HepG2 (cell line): ENCODE measurements at regions not wholly inside any gene's neighbourhood (a gene's known extent, or its start where the extent isn't known, plus 50 kb on each side); places are given as distances from the start of the nearest gene placed in this dataset.

Experiments
- BCL6 ChIP-seq: IDR thresholded peaks from 2 replicates; pipeline ENCODE4 v1.6.1; 2016; ENCODE audit warnings: missing genetic modification reagents, missing compliant biosample characterization
- HNF4G ChIP-seq, 2 experiments: sonication (generic) in 1 of 2; formaldehyde crosslinking in 1 of 2; IDR thresholded peaks; 2 replicates each; pipeline versions ENCODE4 v1.4.0 to v1.6.1; 2011 to 2020; ENCODE audit warnings: borderline replicate concordance in 2 of 2, low read depth in 2 of 2, mild to moderate bottlenecking in 2 of 2, low read length in 1 of 2, missing genetic modification reagents in 1 of 2, moderate library complexity in 1 of 2
- JARID2 ChIP-seq: sonication (generic); formaldehyde crosslinking; IDR thresholded peaks from 2 replicates; pipeline ENCODE4 v1.8.1; 2023; ENCODE audit warnings: missing genetic modification reagents, inconsistent platforms; ENCODE audit not compliant: insufficient replicate concordance
- MYC ChIP-seq: sonication (generic); formaldehyde crosslinking; IDR thresholded peaks from 2 replicates; pipeline ENCODE4 v1.9.0; 2021; ENCODE audit warnings: missing genetic modification reagents, borderline replicate concordance
- NR2F6 ChIP-seq, 2 experiments: IDR thresholded peaks; 2 replicates each; pipeline ENCODE4 v1.6.1; 2016; ENCODE audit warnings: antibody characterized with exemption in 1 of 2, mild to moderate bottlenecking in 1 of 2
- RBM39 ChIP-seq: fragments of 200-400 bp; formaldehyde crosslinking; IDR thresholded peaks from one replicate; pipeline ENCODE4 v1.6.1; 2018; ENCODE audit warnings: antibody characterized with exemption, mild to moderate bottlenecking, low read depth, low read length; ENCODE audit not compliant: poor library complexity, severe bottlenecking
- RORA ChIP-seq: sonication (generic); formaldehyde crosslinking; IDR thresholded peaks from 2 replicates; pipeline ENCODE4 v1.5.0; 2020; ENCODE audit warnings: mild to moderate bottlenecking, missing genetic modification reagents, moderate library complexity
- SIX1 ChIP-seq: sonication (generic); formaldehyde crosslinking; IDR thresholded peaks from 2 replicates; pipeline ENCODE4 v1.4.0; 2020; ENCODE audit warnings: missing genetic modification reagents, borderline replicate concordance
- TBX2 ChIP-seq: sonication (generic); formaldehyde crosslinking; IDR thresholded peaks from 2 replicates; pipeline ENCODE4 v1.5.0; 2020; ENCODE audit warnings: missing genetic modification reagents, mild to moderate bottlenecking, borderline replicate concordance
- TBX3 ChIP-seq: fragments of 450-650 bp; IDR thresholded peaks from 2 replicates; pipeline ENCODE4 v1.6.1; 2017; ENCODE audit warnings: antibody characterized with exemption, mild to moderate bottlenecking, inconsistent platforms, borderline replicate concordance
- TFDP1 ChIP-seq: IDR thresholded peaks from 2 replicates; pipeline ENCODE4 v1.6.1; 2016; ENCODE audit warnings: missing compliant biosample characterization, missing genetic modification reagents, borderline replicate concordance
- ZBTB25 ChIP-seq: IDR thresholded peaks from 2 replicates; pipeline ENCODE4 v1.6.1; 2018; ENCODE audit warnings: missing genetic modification reagents
- ZFX ChIP-seq: sonication (generic); formaldehyde crosslinking; IDR thresholded peaks from 2 replicates; pipeline ENCODE4 v1.4.0; 2020; ENCODE audit warnings: mild to moderate bottlenecking, low read depth, missing genetic modification reagents, moderate library complexity
- ZNF646 ChIP-seq: sonication (generic); formaldehyde crosslinking; IDR thresholded peaks from 2 replicates; pipeline ENCODE4 v1.9.0; 2021; ENCODE audit warnings: mild to moderate bottlenecking, missing genetic modification reagents

GRCh38 chr9:134226221-134226930 lies 62.0 kb upstream of the RNU6ATAC start (continued):
- TF ChIP-seq SIX1 (CRISPR knock-in tag) (0 out of 2 replicates have a peak, but pooled peaks have one; percentile 52), TBX2 (CRISPR knock-in tag) (peak; percentile 33; the same call in 1 of the 2 replicates), MYC (CRISPR knock-in tag) (peak; percentile 61; the same call in 1 of the 2 replicates), ZNF646 (CRISPR knock-in tag) (no peak), ZBTB25 (CRISPR knock-in tag) (0 out of 2 replicates have a peak, but pooled peaks have one; percentile 37), RORA (CRISPR knock-in tag) (no peak), TBX3 (no peak), HNF4G (IDR thresholded peaks at IDR 0.05; ENCODE audit: borderline replicate concordance, low read depth, low read length) (peak; percentile 10; the same call in 1 of the 2 replicates), HNF4G (CRISPR knock-in tag; IDR thresholded peaks at IDR 0.05; ENCODE audit: borderline replicate concordance, low read depth) (no peak), BCL6 (0 out of 2 replicates have a peak, but pooled peaks have one; percentile 24), TFDP1 (peak; percentile 87), ZFX (0 out of 2 replicates have a peak, but pooled peaks have one; percentile 11), RBM39 (peak; percentile 47), JARID2 (no peak), NR2F6 (IDR thresholded peaks at IDR 0.05) (peak; percentile 37; the same call in 1 of the 2 replicates), NR2F6 (CRISPR knock-in tag; IDR thresholded peaks at IDR 0.05) (peak; percentile 51; the same call in 1 of the 2 replicates)
